Hepatocyte (in vitro differentiated cells): ENCODE measurements at regions not wholly inside any gene's neighbourhood (a gene's known extent, or its start where the extent isn't known, plus 50 kb on each side); places are given as distances from the start of the nearest gene placed in this dataset.

ENCODE experiments used
- CTCF ChIP-seq: fragments of 200-600 bp; sonication (generic); IDR thresholded peaks from 2 replicates; pipeline ENCODE4 v1.5.1; 2016; ENCODE audit warnings: antibody characterized with exemption, mild to moderate bottlenecking; ENCODE audit not compliant: poor library complexity
- EZH2 ChIP-seq: fragments of 200-600 bp; sonication (generic); IDR thresholded peaks from 2 replicates; pipeline ENCODE4 v1.6.1; 2016; ENCODE audit warnings: antibody characterized with exemption, mild to moderate bottlenecking, borderline replicate concordance
- EZH2phosphoT487 ChIP-seq: fragments of 200-600 bp; sonication (generic); IDR thresholded peaks from one replicate; pipeline ENCODE4 v1.6.1; 2018; ENCODE audit warnings: antibody characterized with exemption, mild to moderate bottlenecking, low read depth, moderate library complexity; ENCODE audit not compliant: unreplicated experiment, severe bottlenecking

GRCh38 chr22:26889802-26890201, 232.4 kb downstream of the MIAT start:
- TF ChIP-seq CTCF (no peak), EZH2 (no peak), EZH2phosphoT487 (no peak)
